Fibroblast of lung (primary cell): ENCODE measurements at regions not wholly inside any gene's neighbourhood (a gene's known extent, or its start where the extent isn't known, plus 50 kb on each side); places are given as distances from the start of the nearest gene placed in this dataset.

Source experiments
- DNase-seq, 2 donors: peaks; one replicate each; pipeline versions ENCODE4 v3.0.0 to v3.0.0-alpha.2; 2010; ENCODE audit warnings: low read depth in 2 of 2
- H2AFZ ChIP-seq: 2 replicates; pipeline ENCODE4 v1.5.1; 2012; ENCODE audit warnings: low read length, control low read depth, inconsistent platforms
- H3K27ac ChIP-seq: 2 replicates; pipeline ENCODE4 v1.5.1; 2011; ENCODE audit warnings: low read length, control low read depth; ENCODE audit not compliant: insufficient read depth
- H3K27me3 ChIP-seq: 2 replicates; pipeline ENCODE4 v1.5.1; 2011; ENCODE audit warnings: mild to moderate bottlenecking, low read length; ENCODE audit not compliant: control insufficient read depth, insufficient read depth
- H3K36me3 ChIP-seq: 2 replicates; pipeline ENCODE4 v1.5.1; 2011; ENCODE audit warnings: low read length; ENCODE audit not compliant: control insufficient read depth, insufficient read depth
- H3K4me1 ChIP-seq: 2 replicates; pipeline ENCODE4 v1.5.1; 2011; ENCODE audit warnings: low read length; ENCODE audit not compliant: control insufficient read depth, insufficient read depth; ENCODE audit errors: extremely low read depth
- H3K4me2 ChIP-seq: 2 replicates; pipeline ENCODE4 v1.5.1; 2011; ENCODE audit warnings: low read length, control low read depth; ENCODE audit not compliant: insufficient read depth; ENCODE audit errors: extremely low read depth
- H3K4me3 ChIP-seq, 4 experiments: fragments of 200-600 bp in 1 of 4; sonication (generic) in 1 of 4; replicated peaks in 1 of 4; 2 replicates each; pipeline ENCODE4 v1.5.1; 2011 to 2016; ENCODE audit warnings: low read length in 4 of 4, low read depth in 3 of 4, mild to moderate bottlenecking in 3 of 4, control low read depth in 2 of 4, inconsistent platforms in 1 of 4, mixed read lengths in 1 of 4; ENCODE audit not compliant: insufficient read depth in 1 of 4; ENCODE audit errors: control extremely low read depth in 1 of 4
- H3K79me2 ChIP-seq: 2 replicates; pipeline ENCODE4 v1.5.1; 2012; ENCODE audit warnings: mild to moderate bottlenecking, low read length, inconsistent platforms; ENCODE audit not compliant: control insufficient read depth, insufficient read depth
- H3K9ac ChIP-seq: 2 replicates; pipeline ENCODE4 v1.5.1; 2011; ENCODE audit warnings: mild to moderate bottlenecking, low read length, control low read depth; ENCODE audit not compliant: insufficient read depth
- H3K9me3 ChIP-seq: 2 replicates; pipeline ENCODE4 v1.5.1; 2012; ENCODE audit warnings: low read depth, low read length; ENCODE audit not compliant: control insufficient read depth, insufficient read depth
- H4K20me1 ChIP-seq: 2 replicates; pipeline ENCODE4 v1.5.1; 2011; ENCODE audit warnings: low read length; ENCODE audit not compliant: control insufficient read depth, insufficient read depth; ENCODE audit errors: extremely low read depth
- EZH2 ChIP-seq: IDR thresholded peaks from 2 replicates; pipeline ENCODE4 v1.5.1; 2012; ENCODE audit warnings: low read length, control low read depth, mild to moderate bottlenecking; ENCODE audit errors: missing control alignments
- TF ChIP-seq, protein P1 (sequence below), 2 donors: IDR thresholded peaks in 1 of 2; conservative IDR thresholded peaks in 1 of 2; 1 replicate in 1 of 2; 2 replicates in 1 of 2; pipeline ENCODE4 v1.5.1; 2011 to 2012; ENCODE audit warnings: low read length in 2 of 2, control low read depth in 1 of 2, inconsistent platforms in 1 of 2, low read depth in 1 of 2, mild to moderate bottlenecking in 1 of 2

DNA sequence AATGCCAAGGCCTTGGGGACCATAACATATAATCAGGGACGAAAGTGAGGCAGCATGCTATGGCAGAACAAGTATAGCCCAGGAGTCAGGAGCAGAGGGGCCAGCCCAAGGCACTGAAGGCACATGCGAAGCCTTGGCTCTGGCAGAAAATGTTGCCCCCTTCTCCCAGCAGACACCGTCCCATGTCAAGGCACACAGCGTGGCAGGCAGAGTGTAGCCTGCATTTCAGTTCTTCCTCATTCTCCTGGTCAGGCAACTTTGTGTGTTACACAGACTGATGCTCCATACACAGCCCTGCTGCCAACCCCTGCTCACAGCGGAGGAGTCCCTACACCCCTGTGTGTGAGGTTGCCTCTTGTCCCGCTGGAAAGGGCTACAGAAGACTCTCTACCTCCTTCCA is 480.8 kb downstream of the BCL11A start:
- Histone ChIP-seq H3K4me2 (no peak overlapping the region), H3K9ac (no peak overlapping the region), H3K36me3 (no peaks in the 10 kb centered on the region), H2AFZ (no peak overlapping the region), H4K20me1 (no peaks in the 10 kb centered on the region), H3K79me2 (no peaks in the 10 kb centered on the region), H3K27ac (no peak overlapping the region), H3K4me1 (no peaks in the 10 kb centered on the region), H3K9me3 (no peaks in the 10 kb centered on the region), H3K4me3 (no peak overlapping the region), H3K27me3 (no peaks in the 10 kb centered on the region)
- DNase-seq: no peak
- TF ChIP-seq, protein P1, sequence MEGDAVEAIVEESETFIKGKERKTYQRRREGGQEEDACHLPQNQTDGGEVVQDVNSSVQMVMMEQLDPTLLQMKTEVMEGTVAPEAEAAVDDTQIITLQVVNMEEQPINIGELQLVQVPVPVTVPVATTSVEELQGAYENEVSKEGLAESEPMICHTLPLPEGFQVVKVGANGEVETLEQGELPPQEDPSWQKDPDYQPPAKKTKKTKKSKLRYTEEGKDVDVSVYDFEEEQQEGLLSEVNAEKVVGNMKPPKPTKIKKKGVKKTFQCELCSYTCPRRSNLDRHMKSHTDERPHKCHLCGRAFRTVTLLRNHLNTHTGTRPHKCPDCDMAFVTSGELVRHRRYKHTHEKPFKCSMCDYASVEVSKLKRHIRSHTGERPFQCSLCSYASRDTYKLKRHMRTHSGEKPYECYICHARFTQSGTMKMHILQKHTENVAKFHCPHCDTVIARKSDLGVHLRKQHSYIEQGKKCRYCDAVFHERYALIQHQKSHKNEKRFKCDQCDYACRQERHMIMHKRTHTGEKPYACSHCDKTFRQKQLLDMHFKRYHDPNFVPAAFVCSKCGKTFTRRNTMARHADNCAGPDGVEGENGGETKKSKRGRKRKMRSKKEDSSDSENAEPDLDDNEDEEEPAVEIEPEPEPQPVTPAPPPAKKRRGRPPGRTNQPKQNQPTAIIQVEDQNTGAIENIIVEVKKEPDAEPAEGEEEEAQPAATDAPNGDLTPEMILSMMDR (conservative IDR thresholded peaks at IDR 0.05 in 1 of 2, IDR thresholded peaks at IDR 0.05 in 1 of 2; ENCODE audit: low read depth in 1 of 2, low read length in 2 of 2): no peak
- TF ChIP-seq EZH2: no peak

GRCh38 chr2:60071490-60071831 is 482.0 kb downstream of the BCL11A start:
- Histone ChIP-seq H3K4me2 (no peak overlapping the region), H3K36me3 (no peaks in the 10 kb centered on the region)
- TF ChIP-seq EZH2: no peak
- TF ChIP-seq, protein P1 (conservative IDR thresholded peaks at IDR 0.05 in 1 of 2, IDR thresholded peaks at IDR 0.05 in 1 of 2; ENCODE audit: low read depth in 1 of 2, low read length in 2 of 2): no peak

DNA sequence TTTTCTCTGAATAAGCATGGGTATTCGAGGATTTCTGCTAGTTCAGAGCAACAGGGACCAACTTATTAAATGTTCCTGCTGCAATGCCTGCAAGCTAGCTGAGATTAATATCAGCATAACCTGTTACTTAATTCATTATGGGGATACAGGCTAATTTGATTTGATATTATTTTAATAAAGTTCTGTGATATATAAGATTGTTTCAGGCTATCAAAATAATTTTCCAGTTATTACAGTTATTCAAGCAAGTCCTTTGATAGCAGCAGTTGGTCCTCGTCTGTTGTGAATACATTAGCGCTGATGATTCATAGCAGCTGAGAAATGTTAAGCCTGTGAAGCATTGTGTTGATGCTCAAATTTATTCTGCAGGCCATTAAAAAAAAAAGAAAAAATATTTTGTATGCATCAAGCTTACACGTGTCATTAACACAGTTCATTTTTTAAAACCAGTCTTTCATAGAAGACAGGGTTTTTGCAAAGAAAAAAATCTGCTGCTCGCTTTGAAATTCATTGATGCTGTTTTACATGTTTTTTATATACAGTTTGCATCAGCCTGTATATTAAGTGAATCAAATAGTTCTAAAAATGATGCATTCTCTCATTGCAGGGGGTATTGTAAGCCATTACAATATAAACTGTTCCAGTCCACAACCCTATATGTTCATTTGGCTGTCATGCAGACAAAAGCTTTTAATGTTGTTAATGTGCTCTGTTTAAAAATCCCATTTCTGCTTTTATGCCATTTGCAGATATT is 482.5 kb downstream of the BCL11A start:
- no peak for DNase-seq
- TF ChIP-seq, protein P1 (conservative IDR thresholded peaks at IDR 0.05 in 1 of 2, IDR thresholded peaks at IDR 0.05 in 1 of 2; ENCODE audit: low read depth in 1 of 2, low read length in 2 of 2): no peak
- TF ChIP-seq EZH2: no peak
- H3K27ac ChIP-seq: no peak overlapping the region
- H3K4me2 ChIP-seq: no peak overlapping the region
- no peaks in the 10 kb centered on the region for H4K20me1 ChIP-seq
- H3K79me2 ChIP-seq: no peaks in the 10 kb centered on the region
- no peaks in the 10 kb centered on the region for H3K27me3 ChIP-seq
- H3K4me1 ChIP-seq: no peaks in the 10 kb centered on the region
- no peaks in the 10 kb centered on the region for H3K9me3 ChIP-seq
- H3K9ac ChIP-seq: no peak overlapping the region
- no peak overlapping the region for H2AFZ ChIP-seq
- no peaks in the 10 kb centered on the region for H3K36me3 ChIP-seq
- H3K4me3 ChIP-seq: no peak overlapping the region

More at GRCh38 chr2:60071490-60071831, 482.0 kb downstream of the BCL11A start:
- Histone ChIP-seq H3K27ac (no peak overlapping the region), H3K27me3 (no peaks in the 10 kb centered on the region), H4K20me1 (no peaks in the 10 kb centered on the region), H3K9me3 (no peaks in the 10 kb centered on the region), H3K9ac (no peak overlapping the region), H3K79me2 (no peaks in the 10 kb centered on the region), H3K4me3 (no peak overlapping the region), H2AFZ (no peak overlapping the region), H3K4me1 (no peaks in the 10 kb centered on the region)
- no peak for DNase-seq
